HG03064 (cell line): ENCODE measurements at regions not wholly inside any gene's neighbourhood (a gene's known extent, or its start where the extent isn't known, plus 50 kb on each side); places are given as distances from the start of the nearest gene placed in this dataset.
"Not testable (repeated sequence)": the region's sequence is repeated elsewhere in the genome, so short reads cannot be mapped to it uniquely, and the experiment has no call there.

Experiments
- ATAC-seq: cut with Tn5 transposase; IDR thresholded peaks from one replicate; pipeline ENCODE4 v1.9.1; 2021; ENCODE audit warnings: low read depth; ENCODE audit not compliant: unreplicated experiment

- ATAC-seq, result no peak
Observed at GRCh38 chr6:86128130-86128814, 485.6 kb upstream of the SYNCRIP start.

- ATAC-seq, result no peak
Observed at GRCh38 chr6:86122086-86122485, 479.4 kb upstream of the SYNCRIP start.

GRCh38 chr6:86118271-86118670 lies 475.6 kb upstream of the SYNCRIP start:
- ATAC-seq, result no peak

- no peak for ATAC-seq
Observed at GRCh38 chr6:86107985-86108384, 465.3 kb upstream of the SYNCRIP start.

- ATAC-seq, result no peak
Observed at GRCh38 chr6:86087954-86088353, 445.3 kb upstream of the SYNCRIP start.

GRCh38 chr6:86079938-86080337 lies 437.3 kb upstream of the SYNCRIP start:
- no peak for ATAC-seq

- ATAC-seq, result no peak
Observed at GRCh38 chr6:86070151-86070550, 427.5 kb upstream of the SYNCRIP start.

GRCh38 chr6:86065002-86065401 lies 422.3 kb upstream of the SYNCRIP start:
- ATAC-seq, result not testable (repeated sequence)

GRCh38 chr6:86057293-86057980 lies 414.8 kb upstream of the SYNCRIP start:
- ATAC-seq, result not testable (repeated sequence)

- no peak for ATAC-seq
Observed at GRCh38 chr6:86045038-86045437, 402.4 kb upstream of the SYNCRIP start.

- ATAC-seq, result no peak
Observed at GRCh38 chr6:86042214-86042613, 399.5 kb upstream of the SYNCRIP start.

GRCh38 chr6:86031713-86032112 lies 389.0 kb upstream of the SYNCRIP start:
- no peak for ATAC-seq

GRCh38 chr6:86030875-86031274 lies 388.2 kb upstream of the SYNCRIP start:
- no peak for ATAC-seq

GRCh38 chr6:86028776-86029175 lies 386.1 kb upstream of the SYNCRIP start:
- ATAC-seq, result no peak

- not testable (repeated sequence) for ATAC-seq
Observed at GRCh38 chr6:86026890-86027289, 384.2 kb upstream of the SYNCRIP start.

- ATAC-seq, result no peak
Observed at GRCh38 chr6:86017236-86017635, 374.6 kb upstream of the SYNCRIP start.

GRCh38 chr6:86016567-86016966 lies 373.9 kb upstream of the SYNCRIP start:
- no peak for ATAC-seq

- no peak for ATAC-seq
Observed at GRCh38 chr6:86016077-86016476, 373.4 kb upstream of the SYNCRIP start.

- not testable (repeated sequence) for ATAC-seq
Observed at GRCh38 chr6:86012991-86013390, 370.3 kb upstream of the SYNCRIP start.

GRCh38 chr6:86010915-86011786 lies 368.5 kb upstream of the SYNCRIP start:
- no peak for ATAC-seq

- ATAC-seq, result no peak
Observed at GRCh38 chr6:85997206-85997605, 354.5 kb upstream of the SYNCRIP start.
